H54 (cell line): ENCODE measurements at regions not wholly inside any gene's neighbourhood (a gene's known extent, or its start where the extent isn't known, plus 50 kb on each side); places are given as distances from the start of the nearest gene placed in this dataset.

Experiments used
- DNase-seq: peaks from one replicate; pipeline ENCODE4 v3.0.0; 2011; ENCODE audit warnings: low spot score, mixed read lengths; ENCODE audit not compliant: insufficient read length
- FAIRE-seq: peaks from 3 replicates; lab custom pipeline; 2011; peaks lifted over from hg19 to GRCh38; lab: Jason Lieb, UNC
- POLR2A ChIP-seq: IDR thresholded peaks from 2 replicates; pipeline ENCODE4 v1.6.1; 2011; ENCODE audit warnings: low read depth, mild to moderate bottlenecking, low read length

GRCh38 chr1:219792337-219793021 lies 135.9 kb downstream of the SLC30A10 start:
- FAIRE-seq, result no peak
- TF ChIP-seq POLR2A, result no peak

DNA sequence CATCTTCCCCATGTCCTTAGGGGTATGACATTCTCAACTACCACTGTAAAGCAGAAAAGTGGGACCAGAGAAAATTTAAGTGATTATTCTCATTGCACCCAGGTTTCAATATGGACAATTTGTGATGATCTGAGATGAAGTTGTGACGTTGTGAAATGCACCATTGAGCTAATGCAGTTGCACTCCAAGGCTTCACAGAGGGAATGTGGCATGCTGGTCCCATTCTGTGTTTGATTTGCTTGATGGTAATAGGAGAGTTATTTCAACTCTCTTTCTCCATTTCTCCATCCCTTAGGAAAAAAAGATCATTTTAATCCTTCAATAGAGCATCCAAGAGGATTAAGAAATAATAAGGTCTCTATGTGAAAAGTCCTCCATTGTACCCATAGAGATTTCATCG lies 136.6 kb downstream of the SLC30A10 start:
- no peak for DNase-seq
- TF ChIP-seq POLR2A, result no peak
- no peak for FAIRE-seq

More at GRCh38 chr1:219792337-219793021, 135.9 kb downstream of the SLC30A10 start:
- DNase-seq, result no peak

GRCh38 chr1:219790834-219791615 lies 137.3 kb downstream of the SLC30A10 start:
- FAIRE-seq (no peak), DNase-seq (no peak)
- TF ChIP-seq POLR2A, result no peak

DNA sequence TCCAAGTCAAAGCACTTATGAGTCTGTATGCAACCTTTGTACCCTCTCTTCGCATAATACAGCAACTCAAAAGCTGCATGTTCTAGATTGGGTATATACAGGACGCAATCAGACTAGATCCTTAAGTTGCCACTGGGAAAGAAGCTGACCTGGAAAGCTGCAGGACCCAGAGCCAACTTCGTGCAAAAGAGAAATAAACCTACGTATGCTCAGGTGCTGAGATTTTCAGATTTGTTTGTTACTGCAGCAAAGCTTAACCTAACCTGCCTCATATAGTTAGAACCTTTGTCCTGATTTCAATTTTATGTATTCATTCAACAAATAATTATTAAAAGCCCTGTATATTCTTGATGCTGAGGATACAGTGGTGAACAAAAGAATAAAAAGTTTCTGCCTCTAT lies 139.7 kb downstream of the SLC30A10 start:
- DNase-seq, result no peak

GRCh38 chr1:219788091-219788490 lies 140.3 kb downstream of the SLC30A10 start:
- no peak for DNase-seq
- TF ChIP-seq POLR2A, result no peak
- FAIRE-seq, result no peak

More for the DNA sequence above, 139.7 kb downstream of the SLC30A10 start:
- no peak for FAIRE-seq
- TF ChIP-seq POLR2A, result no peak

- no peak for TF ChIP-seq POLR2A
These were observed 143.5 kb downstream of the SLC30A10 start for GRCh38 chr1:219784660-219785381.

DNA sequence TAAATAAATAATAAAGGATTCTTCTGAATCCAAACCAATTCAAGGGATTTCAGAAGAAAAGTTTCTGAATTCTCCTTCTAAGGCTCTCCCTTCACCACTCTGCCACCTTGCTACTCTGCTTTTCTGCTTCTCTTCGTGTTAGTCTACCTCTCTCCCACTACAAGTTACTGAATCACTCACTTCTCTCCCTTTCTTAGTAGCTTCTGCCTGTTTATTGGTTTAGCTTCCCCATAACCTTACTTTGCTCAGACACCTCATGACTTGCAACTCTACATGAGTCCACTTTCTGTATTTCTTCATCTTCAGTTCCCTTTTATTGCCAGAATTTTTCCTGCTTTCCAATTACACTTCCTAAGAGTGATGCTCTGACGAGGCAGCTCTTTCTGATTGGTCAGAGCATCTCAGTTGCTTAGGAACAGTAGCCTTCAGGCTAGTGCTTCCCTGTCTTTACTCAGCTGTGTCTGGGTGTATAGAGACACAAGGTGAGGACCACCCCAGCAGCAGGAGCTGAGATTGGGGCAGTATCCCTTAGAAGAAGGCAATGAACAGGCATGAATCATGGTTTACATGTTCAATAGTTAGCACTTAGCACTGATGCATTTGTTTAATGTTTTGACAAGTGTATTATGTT lies 144.6 kb downstream of the SLC30A10 start:
- no peak for FAIRE-seq
- TF ChIP-seq POLR2A, result no peak
- no peak for DNase-seq

More at GRCh38 chr1:219784660-219785381, 143.5 kb downstream of the SLC30A10 start:
- FAIRE-seq, result no peak
- DNase-seq, result no peak

GRCh38 chr1:219782929-219783328 lies 145.4 kb downstream of the SLC30A10 start:
- DNase-seq, result no peak
- FAIRE-seq, result no peak
- no peak for TF ChIP-seq POLR2A

- no peak for TF ChIP-seq POLR2A
- DNase-seq (no peak), FAIRE-seq (no peak)
These were observed 146.0 kb downstream of the SLC30A10 start for GRCh38 chr1:219782311-219782710.

- FAIRE-seq (no peak), DNase-seq (no peak)
These were observed 146.9 kb downstream of the SLC30A10 start for GRCh38 chr1:219781491-219781890.

GRCh38 chr1:219778793-219779369 lies 149.5 kb downstream of the SLC30A10 start:
- no peak for TF ChIP-seq POLR2A

More at GRCh38 chr1:219781491-219781890, 146.9 kb downstream of the SLC30A10 start:
- TF ChIP-seq POLR2A, result no peak

DNA sequence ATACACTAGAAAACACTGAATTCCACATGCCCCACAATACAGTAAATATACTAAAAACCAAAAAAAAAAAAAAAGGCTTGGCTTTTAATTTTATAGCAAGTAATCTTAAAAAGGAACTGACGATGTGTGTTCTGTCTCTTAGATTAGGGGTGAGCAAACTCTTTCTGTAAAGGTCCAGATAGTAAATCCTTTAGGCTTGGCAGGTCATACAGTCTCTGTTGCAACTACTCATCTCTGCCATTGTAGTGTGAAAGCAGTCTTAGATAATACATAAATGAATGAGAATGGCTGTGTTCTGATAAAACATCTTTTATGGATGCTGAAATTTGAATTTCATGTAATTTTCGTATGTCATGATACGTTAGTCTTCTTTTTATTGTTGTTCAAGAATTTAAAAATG lies 150.2 kb downstream of the SLC30A10 start:
- no peak for TF ChIP-seq POLR2A
- DNase-seq, result no peak
- FAIRE-seq, result no peak

More at GRCh38 chr1:219778793-219779369, 149.5 kb downstream of the SLC30A10 start:
- no peak for DNase-seq
- no peak for FAIRE-seq

GRCh38 chr1:219774386-219774785 lies 154.0 kb downstream of the SLC30A10 start:
- DNase-seq, result no peak
- no peak for TF ChIP-seq POLR2A
- FAIRE-seq, result no peak
